ENCODE measurements at regions not wholly inside any gene's neighbourhood (a gene's known extent, or its start where the extent isn't known, plus 50 kb on each side); places are given as distances from the start of the nearest gene placed in this dataset.

GRCh38 chr6:18527836-18528743 is 140.9 kb downstream of the RNF144B start:
- intact Hi-C loops (cut with micrococcal nuclease) = loop anchor here (1.0 to 5.0 kb wide), 4 partner anchors 69 to 1529 kb away; no protein-coding TSS in a partner anchor

More at GRCh38 chr6:18527836-18528743, 140.9 kb downstream of the RNF144B start:
- Histone ChIP-seq H3K79me2 (ENCODE audit: control insufficient read depth, insufficient read depth, low read length) (no peaks in the 10 kb centered on the region), H3K9me3 (replicated peaks; ENCODE audit: control insufficient read depth, insufficient read depth, low read length) (no peaks in the 10 kb centered on the region), H3K9ac (replicated peaks; ENCODE audit: extremely low read depth, insufficient read depth, low read length) (no peak overlapping the region), H3K9me1 (replicated peaks; ENCODE audit: control insufficient read depth, extremely low read depth, insufficient read depth, low read length) (no peaks in the 10 kb centered on the region), H3K4me3 (replicated peaks in 1 of 3; ENCODE audit: insufficient read depth in 1 of 3, low read depth in 1 of 3, low read length in 3 of 3) (no peak overlapping the region), H3K27me3 (ENCODE audit: control insufficient read depth in 2 of 2, insufficient read depth in 2 of 2, low read length in 2 of 2) (peaks cover 1 to 19% of the 10 kb centered on the region in 2 experiments), H3K36me3 (ENCODE audit: control insufficient read depth in 2 of 2, extremely low read depth in 1 of 2, insufficient read depth in 2 of 2, low read length in 2 of 2) (no peaks in the 10 kb centered on the region), H4K20me1 (replicated peaks; ENCODE audit: control insufficient read depth, extremely low read depth, insufficient read depth, low read length) (no peaks in the 10 kb centered on the region), H3K27ac (ENCODE audit: insufficient read depth, low read depth, low read length) (no peak overlapping the region), H2AFZ (ENCODE audit: low read depth, low read length) (no peak overlapping the region), H3K4me1 (ENCODE audit: control insufficient read depth, extremely low read depth, insufficient read depth, low read length) (peaks cover 2% of the 10 kb centered on the region), H3K4me2 (ENCODE audit: insufficient read depth, low read length) (no peak overlapping the region)
- ChIA-PET POLR2A (no interaction called here), CTCF (interaction anchor here (0.5 to 7.4 kb wide), 20 partner anchors 9 to 1599 kb away, joined by 3 to 87 read pairs (median 4); no protein-coding TSS in a partner anchor)
- dilution Hi-C loops (cut with MboI; ENCODE audit: extremely low pct_ligation_motif_present, low sequenced_read_pairs) = no loop called here
- TF ChIP-seq MAX (IDR thresholded peaks at IDR 0.05; ENCODE audit: insufficient read depth, insufficient read length) = no peak
- TF ChIP-seq JUN (IDR thresholded peaks at IDR 0.05; ENCODE audit: borderline replicate concordance, insufficient read depth, insufficient read length, low read depth) = no peak
- no peak for TF ChIP-seq POLR2A (IDR thresholded peaks at IDR 0.05; ENCODE audit: low read depth, low read length)
- no peak for TF ChIP-seq GATA2 (IDR thresholded peaks at IDR 0.05; ENCODE audit: insufficient read depth, insufficient read length, low read depth, low read length)
- no peak for TF ChIP-seq EZH2 (IDR thresholded peaks at IDR 0.05; ENCODE audit: borderline replicate concordance, low read depth, low read length, severe bottlenecking)
- no peak for TF ChIP-seq CTCF (IDR thresholded peaks at IDR 0.05; ENCODE audit: extremely low read depth in 1 of 2, insufficient read depth in 1 of 2, low read depth in 1 of 2, low read length in 2 of 2)
- TF ChIP-seq POLR2AphosphoS5 (IDR thresholded peaks at IDR 0.05; ENCODE audit: insufficient read depth, low read depth, low read length) = no peak
- TF ChIP-seq FOS (IDR thresholded peaks at IDR 0.05; ENCODE audit: borderline replicate concordance, insufficient read depth, low read length) = no peak
- TF ChIP-seq MYC (IDR thresholded peaks at IDR 0.05; ENCODE audit: low read depth, low read length) = no peak
- FAIRE-seq = no peak
- DNase-seq (ENCODE audit: low read depth, low spot score) = peak; percentile 24
- no TSS peak for BruUV-seq (replicated peaks)

All from endothelial cell of umbilical vein (primary cell).